K562 (cell line): ENCODE measurements at regions not wholly inside any gene's neighbourhood (a gene's known extent, or its start where the extent isn't known, plus 50 kb on each side); places are given as distances from the start of the nearest gene placed in this dataset.

ENCODE experiments used
- ATAC-seq: fragments of 200-7000 bp; cut with Tn5 transposase; 3 replicates; pipeline ENCODE4 v1.9.1; 2020; ENCODE audit warnings: moderate library complexity
- BruUV-seq: library from RNA; stranded (reverse); fragments of 400-500 nt; replicated peaks from 2 replicates; lab custom pipeline; 2021; lab: Mats Ljungman, UMichigan
- CTCF ChIA-PET: fragments of 300-600 bp; formaldehyde crosslinking; extraction: SDS; loops from one replicate; lab custom pipeline; 2021; ENCODE audit warnings: low intra/inter-chr PET ratio; lab: Yijun Ruan, JAX
- POLR2A ChIA-PET: fragments of 300-600, 350-650 bp; sonication (Branson Sonifier 250); formaldehyde crosslinking; extraction: SDS; loops from one replicate; lab custom pipeline; 2021; ENCODE audit warnings: antibody characterized with exemption, inconsistent platforms; lab: Yijun Ruan, JAX
- DNase-seq, 4 experiments: peaks; one replicate each; pipeline versions ENCODE4 v3.0.0 to v3.0.0-alpha.2; 2011 to 2018; ENCODE audit warnings: low spot score in 3 of 4, mixed read lengths in 3 of 4; ENCODE audit errors: extremely low read depth in 1 of 4
- FAIRE-seq: peaks from 2 replicates; lab custom pipeline; 2011; peaks lifted over from hg19 to GRCh38; lab: Jason Lieb, UNC
- H2AFZ ChIP-seq: 2 replicates; pipeline ENCODE4 v1.6.0; 2011; ENCODE audit warnings: low read depth, low read length, control low read depth, inconsistent platforms
- H3K27ac ChIP-seq: fragments of 200-600 bp; 3 replicates; pipeline ENCODE4 v1.8.0; 2011; ENCODE audit warnings: low read depth, mild to moderate bottlenecking, control low read depth, inconsistent platforms, low read length, moderate library complexity, mixed read lengths; ENCODE audit errors: extremely low read depth
- H3K27me3 ChIP-seq, 2 experiments: fragments of 300-600 bp in 1 of 2; 2 replicates in 1 of 2; 3 replicates in 1 of 2; pipeline versions ENCODE4 v1.6.0 to v1.8.0; 2011; ENCODE audit warnings: inconsistent platforms in 2 of 2, low read length in 2 of 2, mild to moderate bottlenecking in 1 of 2, mixed read lengths in 1 of 2, moderate library complexity in 1 of 2; ENCODE audit not compliant: control insufficient read depth in 2 of 2, insufficient read depth in 2 of 2
- H3K36me3 ChIP-seq: fragments of 300-600 bp; 3 replicates; pipeline ENCODE4 v1.8.0; 2011; ENCODE audit warnings: mild to moderate bottlenecking, low read length, inconsistent platforms; ENCODE audit not compliant: control insufficient read depth, insufficient read depth
- H3K4me1 ChIP-seq, 2 experiments: fragments of 200-600 bp in 1 of 2; replicated peaks in 1 of 2; 2 replicates in 1 of 2; 3 replicates in 1 of 2; pipeline versions ENCODE4 v1.5.1 to v1.8.0; 2011; ENCODE audit warnings: inconsistent platforms in 2 of 2, low read length in 2 of 2, mild to moderate bottlenecking in 1 of 2, mixed read lengths in 1 of 2, moderate library complexity in 1 of 2; ENCODE audit not compliant: control insufficient read depth in 2 of 2, insufficient read depth in 2 of 2
- H3K4me2 ChIP-seq: 2 replicates; pipeline ENCODE4 v1.6.1; 2011; ENCODE audit warnings: low read length, control low read depth, inconsistent platforms, mixed read lengths; ENCODE audit not compliant: insufficient read depth
- H3K4me3 ChIP-seq: fragments of 200-600 bp; sonication (generic), shearing (Covaris generic); 2 replicates; pipeline ENCODE4 v1.5.1; 2016; ENCODE audit warnings: control low read depth, inconsistent platforms
- H3K79me2 ChIP-seq: fragments of 200-600 bp; 3 replicates; pipeline ENCODE4 v1.8.0; 2011; ENCODE audit warnings: low read length, inconsistent platforms; ENCODE audit not compliant: control insufficient read depth, insufficient read depth
- H3K9ac ChIP-seq, 2 experiments: 2 replicates each; pipeline versions ENCODE4 v1.6.0 to v1.6.1; 2011; ENCODE audit warnings: low read depth in 2 of 2, low read length in 2 of 2, control low read depth in 1 of 2, inconsistent platforms in 1 of 2, mild to moderate bottlenecking in 1 of 2, mixed read lengths in 1 of 2; ENCODE audit not compliant: insufficient read depth in 1 of 2
- H3K9me1 ChIP-seq: one replicate; pipeline ENCODE4 v1.6.0; 2011; ENCODE audit warnings: inconsistent platforms, mild to moderate bottlenecking, low read length, moderate library complexity; ENCODE audit not compliant: control insufficient read depth, insufficient read depth
- H3K9me3 ChIP-seq: replicated peaks from 2 replicates; pipeline ENCODE4 v1.5.1; 2011; ENCODE audit warnings: low read depth, low read length, inconsistent platforms; ENCODE audit not compliant: control insufficient read depth, insufficient read depth
- H4K20me1 ChIP-seq: replicated peaks from 2 replicates; pipeline ENCODE4 v1.6.1; 2011; ENCODE audit warnings: low read length, inconsistent platforms, mixed read lengths; ENCODE audit not compliant: control insufficient read depth, insufficient read depth
- CBX2 ChIP-seq: fragments of 200-600 bp; sonication (generic); IDR thresholded peaks from one replicate; pipeline ENCODE4 v1.6.1; 2012; ENCODE audit warnings: mild to moderate bottlenecking, low read length, inconsistent platforms; ENCODE audit not compliant: insufficient read depth, poor library complexity, severe bottlenecking
- CREB1 ChIP-seq, 2 experiments: sonication (generic) in 1 of 2; formaldehyde crosslinking in 1 of 2; IDR thresholded peaks; 2 replicates each; pipeline versions ENCODE4 v1.6.1 to v1.8.0; 2012 to 2022; ENCODE audit warnings: inconsistent platforms in 1 of 2, mild to moderate bottlenecking in 1 of 2, missing genetic modification reagents in 1 of 2, moderate library complexity in 1 of 2
- ELF2 ChIP-seq: fragments of 250-450 bp; sonication (Bioruptor Pico); IDR thresholded peaks from 2 replicates; pipeline ENCODE4 v1.5.0; 2021; ENCODE audit warnings: mild to moderate bottlenecking
- MEF2D ChIP-seq: conservative IDR thresholded peaks from 2 replicates; pipeline ENCODE4 v1.6.1; 2016; ENCODE audit warnings: low read depth, missing genetic modification characterization, missing compliant biosample characterization
- NFIC ChIP-seq: fragments of 450-650 bp; IDR thresholded peaks from 2 replicates; pipeline ENCODE4 v1.6.1; 2017; ENCODE audit warnings: mild to moderate bottlenecking, inconsistent platforms
- NFIX ChIP-seq: fragments of 250-450 bp; sonication (Bioruptor Pico); IDR thresholded peaks from 2 replicates; pipeline ENCODE4 v1.4.0; 2020; ENCODE audit warnings: low read depth, mild to moderate bottlenecking, moderate library complexity
- NR2F6 ChIP-seq: fragments of 450-650 bp; formaldehyde crosslinking; IDR thresholded peaks from 2 replicates; pipeline ENCODE4 v1.4.0; 2020; ENCODE audit warnings: mild to moderate bottlenecking
- SMAD4 ChIP-seq: fragments of 250-450 bp; sonication (Bioruptor Pico); conservative IDR thresholded peaks from 2 replicates; pipeline ENCODE4 v1.8.0; 2021; ENCODE audit warnings: inconsistent platforms, mild to moderate bottlenecking, moderate library complexity
- TBP ChIP-seq: optimal IDR thresholded peaks from 2 replicates; pipeline ENCODE3; 2011; ENCODE audit warnings: low read depth, low read length, improper control_type of control experiment
- ZNF174 ChIP-seq: fragments of 250-450 bp; sonication (Bioruptor Pico); IDR thresholded peaks from 2 replicates; pipeline ENCODE4 v1.4.0; 2020; ENCODE audit warnings: mild to moderate bottlenecking
- ZNF184 ChIP-seq: sonication (generic); formaldehyde crosslinking; IDR thresholded peaks from 2 replicates; pipeline ENCODE4 v1.5.0; 2020; ENCODE audit warnings: missing genetic modification reagents
- WGBS: fragments of 100-300 bp; shearing (Covaris generic); methylation state at CpG from one replicate; pipeline ENCODE4 v1.1.6; 2016; ENCODE audit warnings: low coverage, mixed read lengths; ENCODE audit not compliant: insufficient coverage; ENCODE audit errors: missing lambda C conversion rate; 5-methylcytosine and 5-hydroxymethylcytosine counted together
- in situ Hi-C: fragments of 300-500 bp; cut with MboI; formaldehyde crosslinking; loops from 4 replicates; pipeline ENCODE4 v1.15.0; 2018; ENCODE audit warnings: inconsistent platforms, mixed read lengths
- intact Hi-C: fragments of 100-400 bp; cut with micrococcal nuclease; formaldehyde crosslinking; loops from 2 replicates; pipeline ENCODE4 v1.14.2; 2022
- TF ChIP-seq, protein P1 (sequence below): IDR thresholded peaks from 2 replicates; pipeline ENCODE4 v1.6.1; 2016; ENCODE audit warnings: missing genetic modification characterization, missing compliant biosample characterization

DNA sequence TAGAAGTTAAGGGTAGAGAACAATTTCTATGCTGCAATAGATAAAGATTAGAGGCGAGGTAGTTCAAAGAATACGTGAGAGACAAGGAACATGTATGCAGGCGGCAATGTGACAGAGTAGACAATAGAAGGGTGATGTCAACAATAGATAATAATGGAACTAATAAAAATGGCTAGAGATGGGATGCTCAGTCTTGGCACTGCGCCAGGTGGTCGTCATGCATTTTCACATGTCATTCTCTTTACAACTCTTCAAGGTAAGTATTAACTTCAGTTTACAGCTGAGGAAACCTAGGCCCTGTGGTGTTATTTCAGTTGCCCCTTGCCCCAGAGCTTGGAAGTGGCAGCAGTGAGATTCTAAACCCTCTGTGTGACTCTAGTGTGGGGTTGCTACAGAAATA is 890.7 kb upstream of the CELF4 start:
- no peaks in the 10 kb centered on the region for H3K4me1 ChIP-seq
- no peak for TF ChIP-seq NR2F6 (CRISPR knock-in tag)
- no peak for TF ChIP-seq ZNF174
- TF ChIP-seq, protein P1, sequence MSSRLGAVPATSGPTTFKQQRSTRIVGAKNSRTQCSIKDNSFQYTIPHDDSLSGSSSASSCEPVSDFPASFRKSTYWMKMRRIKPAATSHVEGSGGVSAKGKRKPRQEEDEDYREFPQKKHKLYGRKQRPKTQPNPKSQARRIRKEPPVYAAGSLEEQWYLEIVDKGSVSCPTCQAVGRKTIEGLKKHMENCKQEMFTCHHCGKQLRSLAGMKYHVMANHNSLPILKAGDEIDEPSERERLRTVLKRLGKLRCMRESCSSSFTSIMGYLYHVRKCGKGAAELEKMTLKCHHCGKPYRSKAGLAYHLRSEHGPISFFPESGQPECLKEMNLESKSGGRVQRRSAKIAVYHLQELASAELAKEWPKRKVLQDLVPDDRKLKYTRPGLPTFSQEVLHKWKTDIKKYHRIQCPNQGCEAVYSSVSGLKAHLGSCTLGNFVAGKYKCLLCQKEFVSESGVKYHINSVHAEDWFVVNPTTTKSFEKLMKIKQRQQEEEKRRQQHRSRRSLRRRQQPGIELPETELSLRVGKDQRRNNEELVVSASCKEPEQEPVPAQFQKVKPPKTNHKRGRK (tag) = no peak
- no peak for TF ChIP-seq MEF2D
- TF ChIP-seq SMAD4 (CRISPR knock-in tag) = no peak
- TF ChIP-seq ELF2 (CRISPR knock-in tag) = no peak
- TF ChIP-seq TBP = no peak
- no peak for TF ChIP-seq ZNF184 (CRISPR knock-in tag)
- TF ChIP-seq CBX2 = no peak
- TF ChIP-seq NFIX (CRISPR knock-in tag) = peak; percentile 47; the same call in 1 of the 2 replicates
- peak; percentile 82 for TF ChIP-seq NFIC
- TF ChIP-seq CREB1 (IDR thresholded peaks at IDR 0.05) = no peak
- no peak for TF ChIP-seq CREB1 (CRISPR knock-in tag; IDR thresholded peaks at IDR 0.05)
- H3K4me2 ChIP-seq = no peak overlapping the region
- no peaks in the 10 kb centered on the region for H3K9me1 ChIP-seq
- DNase-seq = no peak
- 3% methylated on average over 5 of the region's 5 CpGs for WGBS
- intact Hi-C loops (no loop called here), in situ Hi-C loops (no loop called here)
- no TSS peak for BruUV-seq
- CTCF ChIA-PET = no interaction called here
- no peaks in the 10 kb centered on the region for H3K79me2 ChIP-seq
- no peak overlapping the region for H3K4me3 ChIP-seq
- FAIRE-seq = no peak
- no peak overlapping the region for H2AFZ ChIP-seq
- no peaks in the 10 kb centered on the region for H4K20me1 ChIP-seq
- no peaks in the 10 kb centered on the region; the same call in none of the 2 replicates for H3K9me3 ChIP-seq
- POLR2A ChIA-PET = no interaction called here
- no peak overlapping the region for H3K9ac ChIP-seq
- no peaks in the 10 kb centered on the region for H3K27me3 ChIP-seq
- no peaks in the 10 kb centered on the region for H3K36me3 ChIP-seq
- no peak overlapping the region for H3K27ac ChIP-seq
- ATAC-seq = no peak
